GM23248 (cell line): ENCODE measurements at regions not wholly inside any gene's neighbourhood (a gene's known extent, or its start where the extent isn't known, plus 50 kb on each side); places are given as distances from the start of the nearest gene placed in this dataset.
A peak's percentile ranks its signal among the peaks of the same experiment; 100 is the strongest.

Experiments used
- DNase-seq: peaks from one replicate; pipeline ENCODE4 v3.0.0-alpha.2; 2015
- H2AFZ ChIP-seq: fragments of 200-600 bp; sonication (generic); 2 replicates; pipeline ENCODE4 v1.6.1; 2016; ENCODE audit warnings: antibody characterized with exemption
- H3F3A ChIP-seq: fragments of 200-600 bp; sonication (generic); 2 replicates; pipeline ENCODE4 v1.6.1; 2016; ENCODE audit warnings: mild to moderate bottlenecking, antibody characterized with exemption, mixed run types; ENCODE audit not compliant: insufficient read depth
- H3K27ac ChIP-seq: fragments of 200-600 bp; sonication (generic); 2 replicates; pipeline ENCODE4 v1.5.1; 2016; ENCODE audit warnings: mild to moderate bottlenecking
- H3K27me3 ChIP-seq: fragments of 200-600 bp; sonication (generic); replicated peaks from 2 replicates; pipeline ENCODE4 v1.6.1; 2016; ENCODE audit warnings: mild to moderate bottlenecking; ENCODE audit not compliant: insufficient read depth
- H3K36me3 ChIP-seq: fragments of 200-600 bp; sonication (generic); 2 replicates; pipeline ENCODE4 v1.6.1; 2016; ENCODE audit warnings: low read depth, mild to moderate bottlenecking
- H3K4me1 ChIP-seq: fragments of 200-600 bp; sonication (generic); 2 replicates; pipeline ENCODE4 v1.6.1; 2016; ENCODE audit warnings: mild to moderate bottlenecking; ENCODE audit not compliant: insufficient read depth
- H3K4me2 ChIP-seq: fragments of 200-600 bp; sonication (generic); one replicate; pipeline ENCODE4 v1.6.1; 2016; ENCODE audit warnings: mild to moderate bottlenecking; ENCODE audit not compliant: unreplicated experiment
- H3K4me3 ChIP-seq: fragments of 200-600 bp; sonication (generic); 2 replicates; pipeline ENCODE4 v1.5.1; 2016; ENCODE audit warnings: mild to moderate bottlenecking
- H3K79me2 ChIP-seq: fragments of 200-600 bp; sonication (generic); 2 replicates; pipeline ENCODE4 v1.6.1; 2016; ENCODE audit warnings: mild to moderate bottlenecking; ENCODE audit not compliant: insufficient read depth
- H3K9ac ChIP-seq: fragments of 200-600 bp; sonication (generic); 2 replicates; pipeline ENCODE4 v1.6.1; 2016; ENCODE audit warnings: mild to moderate bottlenecking
- H3K9me2 ChIP-seq: fragments of 200-600 bp; sonication (generic); 2 replicates; pipeline ENCODE4 v1.6.1; 2016; ENCODE audit warnings: mixed run types, mild to moderate bottlenecking, moderate library complexity; ENCODE audit not compliant: insufficient read depth
- H3K9me3 ChIP-seq: fragments of 200-600 bp; sonication (generic); one replicate; pipeline ENCODE4 v1.6.1; 2017; ENCODE audit warnings: low read depth
- H4K20me1 ChIP-seq: fragments of 200-600 bp; sonication (generic); 2 replicates; pipeline ENCODE4 v1.6.0; 2016; ENCODE audit not compliant: insufficient read depth
- EZH2 ChIP-seq: fragments of 200-600 bp; sonication (generic); IDR thresholded peaks from 2 replicates; pipeline ENCODE4 v1.6.1; 2018; ENCODE audit warnings: antibody characterized with exemption, mild to moderate bottlenecking; ENCODE audit not compliant: insufficient read depth, poor library complexity, severe bottlenecking
- EZH2phosphoT487 ChIP-seq: fragments of 200-600 bp; sonication (generic); IDR thresholded peaks from 2 replicates; pipeline ENCODE4 v1.6.1; 2018; ENCODE audit warnings: antibody characterized with exemption, moderate library complexity, mild to moderate bottlenecking, low read depth; ENCODE audit not compliant: insufficient read depth
- WGBS, 2 experiments: methylation state at CpG; one replicate each; pipeline ENCODE4 v1.1.6; 2015 to 2017; ENCODE audit warnings: low lambda C conversion rate in 2 of 2, low coverage in 1 of 2; ENCODE audit errors: missing lambda C conversion rate in 2 of 2; 5-methylcytosine and 5-hydroxymethylcytosine counted together
- in situ Hi-C: fragments of 300-500 bp; cut with MboI; formaldehyde crosslinking; loops from 2 replicates; pipeline ENCODE4 v1.15.0; 2020

GRCh38 chr18:40949114-40949950 is 1005.7 kb upstream of the PIK3C3 start:
- no peak for TF ChIP-seq EZH2
- TF ChIP-seq EZH2phosphoT487 = no peak
- H4K20me1 ChIP-seq = no peaks in the 10 kb centered on the region
- H3K9me3 ChIP-seq = no peaks in the 10 kb centered on the region
- no peaks in the 10 kb centered on the region for H3K79me2 ChIP-seq
- H2AFZ ChIP-seq = no peak overlapping the region
- no peak overlapping the region for H3K4me2 ChIP-seq
- no peak overlapping the region for H3K27ac ChIP-seq
- H3K9ac ChIP-seq = no peak overlapping the region
- no peaks in the 10 kb centered on the region for H3K27me3 ChIP-seq
- no peak overlapping the region for H3K4me3 ChIP-seq
- in situ Hi-C loops = no loop called here
- no peaks in the 10 kb centered on the region for H3K9me2 ChIP-seq
- H3F3A ChIP-seq = no peaks in the 10 kb centered on the region
- peak; percentile 1 for DNase-seq
- WGBS, 2 experiments = 24 to 32% methylated on average over 10 of the region's 10 CpGs
- no peaks in the 10 kb centered on the region for H3K4me1 ChIP-seq
- H3K36me3 ChIP-seq = no peaks in the 10 kb centered on the region

- Histone ChIP-seq H3K79me2 (no peaks in the 10 kb centered on the region), H3K4me3 (no peak overlapping the region), H3K4me1 (no peaks in the 10 kb centered on the region), H3K4me2 (no peak overlapping the region), H2AFZ (no peak overlapping the region; the same call in 1 of the 2 replicates), H3K9ac (no peak overlapping the region), H3K9me3 (no peaks in the 10 kb centered on the region), H3K27me3 (no peaks in the 10 kb centered on the region), H3K36me3 (no peaks in the 10 kb centered on the region), H3K27ac (no peak overlapping the region), H3F3A (no peaks in the 10 kb centered on the region), H4K20me1 (no peaks in the 10 kb centered on the region), H3K9me2 (peaks cover 7% of the 10 kb centered on the region; the same call in 1 of the 2 replicates)
- TF ChIP-seq EZH2phosphoT487 = no peak
- no peak for TF ChIP-seq EZH2
- in situ Hi-C loops = no loop called here
- no peak for DNase-seq
- WGBS, 2 experiments = 5 to 8% methylated on average over 2 of the region's 2 CpGs
Measured at GRCh38 chr18:40944576-40944975, 1010.5 kb upstream of the PIK3C3 start.

- Histone ChIP-seq H3K79me2 (no peaks in the 10 kb centered on the region), H2AFZ (peak overlapping the region; percentile 63), H3K4me3 (no peak overlapping the region), H3K27me3 (no peaks in the 10 kb centered on the region), H3K4me2 (no peak overlapping the region), H3K9me2 (peaks cover 7% of the 10 kb centered on the region; the same call in 1 of the 2 replicates), H3K36me3 (no peaks in the 10 kb centered on the region), H3F3A (no peaks in the 10 kb centered on the region), H3K9me3 (no peaks in the 10 kb centered on the region), H4K20me1 (no peaks in the 10 kb centered on the region), H3K4me1 (no peaks in the 10 kb centered on the region), H3K27ac (no peak overlapping the region), H3K9ac (no peak overlapping the region)
- in situ Hi-C loops = no loop called here
- no peak for DNase-seq
- 69 to 70% methylated on average over 31 of the region's 31 CpGs for WGBS, 2 experiments
- TF ChIP-seq EZH2 = no peak
- no peak for TF ChIP-seq EZH2phosphoT487
Measured at GRCh38 chr18:40939656-40940515, 1015.1 kb upstream of the PIK3C3 start.

DNA sequence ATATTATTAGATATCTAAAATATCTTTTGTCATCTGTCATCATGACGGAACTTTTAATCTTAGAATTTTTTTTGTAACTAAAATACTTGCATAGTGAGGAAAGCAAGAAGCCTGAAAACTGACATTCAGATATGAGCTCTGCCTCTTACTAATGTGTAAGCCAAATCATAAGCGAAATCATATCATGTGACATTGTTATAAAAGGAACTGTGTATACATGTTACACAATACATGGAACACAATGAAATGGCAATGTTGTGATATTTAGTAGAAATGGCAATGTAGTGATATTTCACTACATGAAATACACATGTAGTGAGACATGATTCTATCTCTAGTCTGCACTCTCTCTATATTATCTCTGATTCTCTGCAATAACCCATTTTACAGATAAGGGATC is 1016.4 kb upstream of the PIK3C3 start:
- 42% methylated on average over 2 of the region's 2 CpGs for whole genome bisulfite sequencing, 2 experiments
- no peak overlapping the region for H3K4me3 ChIP-seq
- TF ChIP-seq EZH2phosphoT487 (no peak), EZH2 (no peak)
- H4K20me1 ChIP-seq = no peaks in the 10 kb centered on the region
- in situ Hi-C loops = no loop called here
- H3K27me3 ChIP-seq = no peaks in the 10 kb centered on the region
- H2AFZ ChIP-seq = no peak overlapping the region
- no peaks in the 10 kb centered on the region for H3K9me3 ChIP-seq
- H3K4me1 ChIP-seq = no peaks in the 10 kb centered on the region
- no peaks in the 10 kb centered on the region for H3K79me2 ChIP-seq
- H3F3A ChIP-seq = no peaks in the 10 kb centered on the region
- H3K9me2 ChIP-seq = peaks cover 7% of the 10 kb centered on the region; the same call in 1 of the 2 replicates
- H3K4me2 ChIP-seq = no peak overlapping the region
- H3K9ac ChIP-seq = no peak overlapping the region
- no peaks in the 10 kb centered on the region for H3K36me3 ChIP-seq
- H3K27ac ChIP-seq = no peak overlapping the region
- no peak for DNase-seq
